ENCODE measurements at regions not wholly inside any gene's neighbourhood (a gene's known extent, or its start where the extent isn't known, plus 50 kb on each side); places are given as distances from the start of the nearest gene placed in this dataset.

- H3K4me1 ChIP-seq: peaks cover 0 to 12% (median 0%) of the 10 kb centered on the region in 9 donors
- DNase-seq (no peak), ATAC-seq (no peak)
- H3K36me3 ChIP-seq: no peaks in the 10 kb centered on the region
- H3K4me3 ChIP-seq: no peak overlapping the region
- 83 to 84% methylated on average over 2 of the region's 2 CpGs for WGBS, 2 donors
- TF ChIP-seq CTCF (IDR thresholded peaks at IDR 0.05): no peak
- no peaks in the 10 kb centered on the region for H3K27me3 ChIP-seq
- no peaks in the 10 kb centered on the region for H3K9me3 ChIP-seq
- intact Hi-C loops (cut with DNase I): no loop called here
- H3K27ac ChIP-seq: no peak overlapping the region
These were observed 432.8 kb downstream of the ANKRD50 start for GRCh38 chr4:124279741-124280140.

GRCh38 chr4:124282301-124282898 is 430.1 kb downstream of the ANKRD50 start:
- Histone ChIP-seq H3K9me3 (peaks cover 0 to 7% (median 0%) of the 10 kb centered on the region in 11 donors), H3K36me3 (no peaks in the 10 kb centered on the region), H3K27ac (no peak overlapping the region), H3K4me3 (no peak overlapping the region), H3K27me3 (no peaks in the 10 kb centered on the region), H3K4me1 (peaks cover 0 to 12% (median 0%) of the 10 kb centered on the region in 9 donors)
- intact Hi-C loops (cut with DNase I): no loop called here
- WGBS, 2 donors: 83 to 87% methylated on average over 4 of the region's 4 CpGs
- DNase-seq (no peak), ATAC-seq (no peak)
- no peak for TF ChIP-seq CTCF (IDR thresholded peaks at IDR 0.05)

GRCh38 chr4:124288706-124289486 is 423.6 kb downstream of the ANKRD50 start:
- ATAC-seq (no peak), DNase-seq (no peak)
- Histone ChIP-seq H3K4me3 (no peak overlapping the region), H3K27me3 (no peaks in the 10 kb centered on the region), H3K9me3 (peaks cover 0 to 7% (median 0%) of the 10 kb centered on the region in 11 donors), H3K36me3 (no peaks in the 10 kb centered on the region), H3K27ac (no peak overlapping the region), H3K4me1 (no peaks in the 10 kb centered on the region)
- intact Hi-C loops (cut with DNase I): no loop called here
- WGBS, 2 donors: 95 to 99% methylated on average over 2 of the region's 2 CpGs
- no peak for TF ChIP-seq CTCF (IDR thresholded peaks at IDR 0.05)

- no peak for TF ChIP-seq CTCF (IDR thresholded peaks at IDR 0.05)
- H3K36me3 ChIP-seq: no peaks in the 10 kb centered on the region
- H3K4me1 ChIP-seq: no peaks in the 10 kb centered on the region
- H3K27ac ChIP-seq: no peak overlapping the region
- no peak for ATAC-seq
- DNase-seq: no peak
- no peak overlapping the region for H3K4me3 ChIP-seq
- intact Hi-C loops (cut with DNase I): no loop called here
- WGBS, 2 donors: 95% methylated on average over 1 of the region's 1 CpG
- no peaks in the 10 kb centered on the region for H3K27me3 ChIP-seq
- H3K9me3 ChIP-seq: peaks cover 0 to under 1% (median 0%) of the 10 kb centered on the region in 11 donors
These were observed 421.9 kb downstream of the ANKRD50 start for GRCh38 chr4:124290678-124291077.
